ENCODE measurements at regions not wholly inside any gene's neighbourhood (a gene's known extent, or its start where the extent isn't known, plus 50 kb on each side); places are given as distances from the start of the nearest gene placed in this dataset.

DNA sequence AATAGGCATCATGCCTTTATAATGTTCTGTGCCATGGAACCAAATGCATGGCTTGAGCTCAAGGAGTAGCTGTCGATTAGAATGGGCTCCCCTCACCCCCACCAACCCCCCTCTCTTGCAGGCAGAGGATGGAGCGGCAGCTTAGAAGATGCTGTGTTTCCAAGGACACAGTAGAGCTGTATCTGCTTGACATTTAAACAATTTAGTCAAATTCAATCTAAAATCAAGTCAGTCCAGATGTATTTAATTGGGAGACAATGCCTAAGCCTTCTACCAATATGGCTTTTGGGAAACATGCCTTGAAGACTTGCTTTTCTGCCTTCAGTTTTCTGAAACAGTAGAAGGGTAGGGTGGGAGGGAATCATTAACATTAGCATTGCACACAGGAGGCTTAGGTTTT lies 497.1 kb upstream of the NRP1 start:
- TF ChIP-seq, protein P1, sequence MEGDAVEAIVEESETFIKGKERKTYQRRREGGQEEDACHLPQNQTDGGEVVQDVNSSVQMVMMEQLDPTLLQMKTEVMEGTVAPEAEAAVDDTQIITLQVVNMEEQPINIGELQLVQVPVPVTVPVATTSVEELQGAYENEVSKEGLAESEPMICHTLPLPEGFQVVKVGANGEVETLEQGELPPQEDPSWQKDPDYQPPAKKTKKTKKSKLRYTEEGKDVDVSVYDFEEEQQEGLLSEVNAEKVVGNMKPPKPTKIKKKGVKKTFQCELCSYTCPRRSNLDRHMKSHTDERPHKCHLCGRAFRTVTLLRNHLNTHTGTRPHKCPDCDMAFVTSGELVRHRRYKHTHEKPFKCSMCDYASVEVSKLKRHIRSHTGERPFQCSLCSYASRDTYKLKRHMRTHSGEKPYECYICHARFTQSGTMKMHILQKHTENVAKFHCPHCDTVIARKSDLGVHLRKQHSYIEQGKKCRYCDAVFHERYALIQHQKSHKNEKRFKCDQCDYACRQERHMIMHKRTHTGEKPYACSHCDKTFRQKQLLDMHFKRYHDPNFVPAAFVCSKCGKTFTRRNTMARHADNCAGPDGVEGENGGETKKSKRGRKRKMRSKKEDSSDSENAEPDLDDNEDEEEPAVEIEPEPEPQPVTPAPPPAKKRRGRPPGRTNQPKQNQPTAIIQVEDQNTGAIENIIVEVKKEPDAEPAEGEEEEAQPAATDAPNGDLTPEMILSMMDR (IDR thresholded peaks at IDR 0.05) = no peak
- no peak for TF ChIP-seq POLR2A (IDR thresholded peaks at IDR 0.05)
